ENCODE measurements at regions not wholly inside any gene's neighbourhood (a gene's known extent, or its start where the extent isn't known, plus 50 kb on each side); places are given as distances from the start of the nearest gene placed in this dataset.
A peak's percentile ranks its signal among the peaks of the same experiment; 100 is the strongest.

DNA sequence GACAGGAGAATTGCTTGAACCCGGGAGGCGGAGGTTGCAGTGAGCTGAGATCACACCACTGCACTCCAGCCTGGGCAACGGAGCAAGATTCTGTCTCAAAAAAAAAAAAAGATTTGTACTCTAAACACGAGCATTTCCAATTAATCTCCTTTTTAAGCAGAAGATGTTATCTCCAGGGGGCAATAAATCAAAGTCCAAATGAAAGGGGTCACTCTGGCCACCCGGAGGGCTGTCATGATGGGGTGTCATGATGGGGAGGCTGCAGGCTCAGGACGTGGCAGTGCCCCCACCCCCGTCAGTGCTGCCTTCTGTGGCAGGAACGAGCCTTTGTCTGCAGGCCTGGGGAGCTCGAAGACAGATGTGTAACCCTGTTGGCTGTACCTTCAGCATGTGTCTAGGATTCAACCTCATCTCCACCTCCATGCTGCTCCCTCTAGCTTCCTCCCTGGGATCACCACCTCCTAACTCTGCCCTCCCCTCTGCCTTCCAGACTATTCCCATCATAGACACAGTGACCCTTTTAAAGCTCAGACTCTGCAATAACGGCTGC lies 76.9 kb upstream of the YWHAQ start:
- ChIA-PET POLR2A (ENCODE audit: partially characterized antibody) (interaction anchor here (1.1 to 2.0 kb wide), 3 partner anchors 20 to 77 kb away, joined by 4 to 8 read pairs (median 5); partner anchors contain the start of gene YWHAQ), CTCF (ENCODE audit: partially characterized antibody) (interaction anchor here (2.0 kb wide), 1 partner anchor 62 kb away, joined by 8 read pairs; no protein-coding TSS in a partner anchor)
- no peak overlapping the region for H3K27ac ChIP-seq (ENCODE audit: low read depth, low read length)
- peaks cover 64% of the 10 kb centered on the region for H3K4me1 ChIP-seq (ENCODE audit: insufficient read depth, low read length)
- no peaks in the 10 kb centered on the region for H3K36me3 Mint-ChIP-seq
- no peak for DNase-seq
- H3K9me3 Mint-ChIP-seq: peaks cover 0 to 2% (median 0%) of the 10 kb centered on the region in 8 donors
- no peak overlapping the region for H3K4me3 Mint-ChIP-seq
- H3K9me3 ChIP-seq (ENCODE audit: control insufficient read depth in 1 of 2, low read length in 2 of 2): no peaks in the 10 kb centered on the region
- H3K36me3 ChIP-seq (ENCODE audit: insufficient read depth, low read length): no peaks in the 10 kb centered on the region
- intact Hi-C loops (cut with micrococcal nuclease): no loop called here
- no peaks in the 10 kb centered on the region for H3K27me3 Mint-ChIP-seq
- H3K27ac Mint-ChIP-seq: peak overlapping the region in 3 of 7 donors; percentile 32 to 63 (median 41)
- H3K27me3 ChIP-seq (ENCODE audit: insufficient read depth, low read length): no peaks in the 10 kb centered on the region
- no peak overlapping the region for H3K4me3 ChIP-seq (ENCODE audit: low read length in 2 of 2)
- peaks cover 30 to 81% (median 56%) of the 10 kb centered on the region in 4 donors for H3K4me1 Mint-ChIP-seq

- Histone ChIP-seq H3K9me3 (ENCODE audit: control insufficient read depth in 1 of 2, low read length in 2 of 2) (no peaks in the 10 kb centered on the region), H3K4me3 (ENCODE audit: low read length in 2 of 2) (no peak overlapping the region), H3K27me3 (ENCODE audit: insufficient read depth, low read length) (no peaks in the 10 kb centered on the region), H3K36me3 (ENCODE audit: insufficient read depth, low read length) (no peaks in the 10 kb centered on the region), H3K27ac (ENCODE audit: low read depth, low read length) (peak overlapping the region; percentile 38), H3K4me1 (ENCODE audit: insufficient read depth, low read length) (peaks cover 55% of the 10 kb centered on the region)
- Mint-ChIP-seq H3K9me3 (peaks cover 0 to 2% (median 0%) of the 10 kb centered on the region in 8 donors), H3K4me1 (peaks cover 26 to 73% (median 51%) of the 10 kb centered on the region in 4 donors), H3K27ac (peak overlapping the region; percentile 3 to 94 (median 85)), H3K27me3 (no peaks in the 10 kb centered on the region), H3K36me3 (no peaks in the 10 kb centered on the region), H3K4me3 (peak overlapping the region in 4 of 8 donors; percentile 4 to 75 (median 38))
- intact Hi-C loops (cut with micrococcal nuclease): no loop called here
- POLR2A ChIA-PET (ENCODE audit: partially characterized antibody): interaction anchor here (1.1 to 2.0 kb wide), 4 partner anchors 27 to 78 kb away, joined by 5 to 8 read pairs (median 6); partner anchors contain the start of gene YWHAQ
- DNase-seq: peak in 1 of 5 donors; percentile 11
- CTCF ChIA-PET (ENCODE audit: partially characterized antibody): interaction anchor here (2.0 kb wide), 1 partner anchor 61 kb away, joined by 8 read pairs; no protein-coding TSS in a partner anchor
Observed at GRCh38 chr2:9708683-9709538, 78.1 kb upstream of the YWHAQ start.

GRCh38 chr2:9709539-9710285 lies 78.9 kb upstream of the YWHAQ start:
- Histone ChIP-seq H3K36me3 (ENCODE audit: insufficient read depth, low read length) (no peaks in the 10 kb centered on the region), H3K27me3 (ENCODE audit: insufficient read depth, low read length) (no peaks in the 10 kb centered on the region), H3K4me1 (ENCODE audit: insufficient read depth, low read length) (peaks cover 49% of the 10 kb centered on the region), H3K4me3 (ENCODE audit: low read length in 2 of 2) (no peak overlapping the region), H3K27ac (ENCODE audit: low read depth, low read length) (no peak overlapping the region), H3K9me3 (ENCODE audit: control insufficient read depth in 1 of 2, low read length in 2 of 2) (no peaks in the 10 kb centered on the region)
- CTCF ChIA-PET (ENCODE audit: partially characterized antibody): interaction anchor here (2.0 kb wide), 1 partner anchor 60 kb away, joined by 8 read pairs; no protein-coding TSS in a partner anchor
- peaks cover 0 to 2% (median 0%) of the 10 kb centered on the region in 8 donors for H3K9me3 Mint-ChIP-seq
- no peaks in the 10 kb centered on the region for H3K36me3 Mint-ChIP-seq
- peaks cover 23 to 65% (median 45%) of the 10 kb centered on the region in 4 donors for H3K4me1 Mint-ChIP-seq
- no peaks in the 10 kb centered on the region for H3K27me3 Mint-ChIP-seq
- intact Hi-C loops (cut with micrococcal nuclease): no loop called here
- no peak for DNase-seq
- peak overlapping the region in 2 of 8 donors; percentile 21 to 38 for H3K4me3 Mint-ChIP-seq
- peak overlapping the region in 5 of 7 donors; percentile 12 to 94 (median 76) for H3K27ac Mint-ChIP-seq
- POLR2A ChIA-PET (ENCODE audit: partially characterized antibody): interaction anchor here (1.6 to 2.0 kb wide), 3 partner anchors 26 to 79 kb away, joined by 5 to 8 read pairs (median 7); partner anchors contain the start of gene YWHAQ

GRCh38 chr2:9710311-9710710 lies 79.5 kb upstream of the YWHAQ start:
- Histone ChIP-seq H3K27me3 (ENCODE audit: insufficient read depth, low read length) (no peaks in the 10 kb centered on the region), H3K4me3 (ENCODE audit: low read length in 2 of 2) (no peak overlapping the region), H3K36me3 (ENCODE audit: insufficient read depth, low read length) (no peaks in the 10 kb centered on the region), H3K9me3 (ENCODE audit: control insufficient read depth in 1 of 2, low read length in 2 of 2) (no peaks in the 10 kb centered on the region), H3K4me1 (ENCODE audit: insufficient read depth, low read length) (peaks cover 49% of the 10 kb centered on the region), H3K27ac (ENCODE audit: low read depth, low read length) (no peak overlapping the region)
- intact Hi-C loops (cut with micrococcal nuclease): no loop called here
- ChIA-PET CTCF (ENCODE audit: partially characterized antibody) (interaction anchor here (0.6 kb wide), 1 partner anchor 153 kb away, joined by 4 read pairs; no protein-coding TSS in a partner anchor), POLR2A (ENCODE audit: partially characterized antibody) (interaction anchor here (1.6 kb wide), 1 partner anchor 80 kb away, joined by 7 read pairs; the partner anchor contains the start of gene YWHAQ)
- Mint-ChIP-seq H3K36me3 (no peaks in the 10 kb centered on the region), H3K4me1 (peaks cover 21 to 59% (median 41%) of the 10 kb centered on the region in 4 donors), H3K27ac (peak overlapping the region in 4 of 7 donors; percentile 35 to 94 (median 71)), H3K27me3 (no peaks in the 10 kb centered on the region), H3K4me3 (peak overlapping the region in 1 of 8 donors; percentile 15), H3K9me3 (peaks cover 0 to 2% (median 0%) of the 10 kb centered on the region in 8 donors)
- no peak for DNase-seq

DNA sequence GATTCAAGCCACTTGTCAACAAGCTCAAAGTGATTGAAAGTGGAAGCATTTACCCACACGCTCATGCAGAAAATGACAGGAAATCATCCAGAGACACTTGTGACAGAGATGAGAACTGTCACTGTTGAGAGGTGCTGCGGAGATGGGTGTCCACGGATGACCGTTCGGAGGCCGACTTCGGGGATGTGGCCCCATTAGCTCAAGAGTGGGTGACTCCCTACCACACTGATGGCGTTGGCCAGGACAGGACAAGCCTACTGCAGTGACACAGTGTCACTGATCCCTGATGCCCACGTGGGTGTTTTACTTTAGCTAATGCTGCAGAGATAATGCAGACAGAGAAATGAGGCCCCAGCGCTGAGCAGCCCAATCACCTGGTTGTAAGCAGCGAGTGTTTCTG lies 81.5 kb upstream of the YWHAQ start:
- H3K4me3 Mint-ChIP-seq: peak overlapping the region; percentile 60 to 86 (median 82)
- Histone ChIP-seq H3K4me3 (ENCODE audit: low read length in 2 of 2) (peak overlapping the region in 1 of 2 donors; percentile 42), H3K36me3 (ENCODE audit: insufficient read depth, low read length) (no peaks in the 10 kb centered on the region), H3K4me1 (ENCODE audit: insufficient read depth, low read length) (peaks cover 49% of the 10 kb centered on the region), H3K27ac (ENCODE audit: low read depth, low read length) (peak overlapping the region; percentile 61), H3K27me3 (ENCODE audit: insufficient read depth, low read length) (no peaks in the 10 kb centered on the region), H3K9me3 (ENCODE audit: control insufficient read depth in 1 of 2, low read length in 2 of 2) (no peaks in the 10 kb centered on the region)
- no peaks in the 10 kb centered on the region for H3K36me3 Mint-ChIP-seq
- H3K27ac Mint-ChIP-seq: peak overlapping the region; percentile 63 to 95 (median 88)
- H3K4me1 Mint-ChIP-seq: peaks cover 21 to 49% (median 38%) of the 10 kb centered on the region in 4 donors
- POLR2A ChIA-PET (ENCODE audit: partially characterized antibody): interaction anchor here (0.8 to 2.4 kb wide), 8 partner anchors 9 to 157 kb away, joined by 3 to 25 read pairs (median 5); partner anchors contain the start of genes ADAM17 and YWHAQ
- no peaks in the 10 kb centered on the region for H3K27me3 Mint-ChIP-seq
- intact Hi-C loops (cut with micrococcal nuclease): no loop called here
- peaks cover 0 to 2% (median 0%) of the 10 kb centered on the region in 8 donors for H3K9me3 Mint-ChIP-seq
- DNase-seq: peak in 2 of 5 donors; percentile 21 to 25
- CTCF ChIA-PET (ENCODE audit: partially characterized antibody): interaction anchor here (0.6 to 1.7 kb wide), 7 partner anchors 9 to 156 kb away, joined by 3 to 10 read pairs (median 4); partner anchors contain the start of gene ADAM17

GRCh38 chr2:9714630-9715214 lies 83.9 kb upstream of the YWHAQ start:
- Histone ChIP-seq H3K27me3 (ENCODE audit: insufficient read depth, low read length) (no peaks in the 10 kb centered on the region), H3K9me3 (ENCODE audit: control insufficient read depth in 1 of 2, low read length in 2 of 2) (no peaks in the 10 kb centered on the region), H3K4me1 (ENCODE audit: insufficient read depth, low read length) (peaks cover 30% of the 10 kb centered on the region), H3K4me3 (ENCODE audit: low read length in 2 of 2) (no peak overlapping the region), H3K27ac (ENCODE audit: low read depth, low read length) (no peak overlapping the region), H3K36me3 (ENCODE audit: insufficient read depth, low read length) (no peaks in the 10 kb centered on the region)
- POLR2A ChIA-PET (ENCODE audit: partially characterized antibody): interaction anchor here (0.7 to 1.1 kb wide), 2 partner anchors 11 to 21 kb away, joined by 3 to 6 read pairs; no protein-coding TSS in a partner anchor
- Mint-ChIP-seq H3K36me3 (no peaks in the 10 kb centered on the region), H3K27me3 (no peaks in the 10 kb centered on the region), H3K27ac (no peak overlapping the region), H3K9me3 (no peaks in the 10 kb centered on the region), H3K4me1 (peaks cover 15 to 36% (median 30%) of the 10 kb centered on the region in 4 donors), H3K4me3 (no peak overlapping the region)
- CTCF ChIA-PET (ENCODE audit: partially characterized antibody): no interaction called here
- intact Hi-C loops (cut with micrococcal nuclease): no loop called here
- DNase-seq: no peak
